HuH-7.5 (cell line): ENCODE measurements at regions not wholly inside any gene's neighbourhood (a gene's known extent, or its start where the extent isn't known, plus 50 kb on each side); places are given as distances from the start of the nearest gene placed in this dataset.
"Not testable (repeated sequence)": the region's sequence is repeated elsewhere in the genome, so short reads cannot be mapped to it uniquely, and the experiment has no call there.

ENCODE experiments used
- DNase-seq: peaks from one replicate; pipeline ENCODE4 v3.0.0; 2011; ENCODE audit warnings: low spot score

GRCh38 chr10:84634636-84635035 lies 306.2 kb downstream of the CCSER2 start:
- DNase-seq = no peak

- not testable (repeated sequence) for DNase-seq
These were observed 322.2 kb downstream of the CCSER2 start for GRCh38 chr10:84650628-84651027.

GRCh38 chr10:84654671-84655070 lies 326.3 kb downstream of the CCSER2 start:
- no peak for DNase-seq

- DNase-seq = no peak
These were observed 330.6 kb downstream of the CCSER2 start for GRCh38 chr10:84659027-84659426.

GRCh38 chr10:84659497-84660439 lies 331.4 kb downstream of the CCSER2 start:
- no peak for DNase-seq

- DNase-seq = no peak
These were observed 332.2 kb downstream of the CCSER2 start for GRCh38 chr10:84660450-84661159.

- no peak for DNase-seq
These were observed 336.8 kb downstream of the CCSER2 start for GRCh38 chr10:84665211-84665610.

- no peak for DNase-seq
These were observed 337.6 kb downstream of the CCSER2 start for GRCh38 chr10:84665883-84666463.

GRCh38 chr10:84668186-84668763 lies 339.9 kb downstream of the CCSER2 start:
- no peak for DNase-seq

GRCh38 chr10:84675060-84675459 lies 346.7 kb downstream of the CCSER2 start:
- no peak for DNase-seq

GRCh38 chr10:84676536-84676935 lies 348.1 kb downstream of the CCSER2 start:
- DNase-seq = no peak

- DNase-seq = no peak
These were observed 353.4 kb downstream of the CCSER2 start for GRCh38 chr10:84681781-84682180.

- DNase-seq = no peak
These were observed 355.2 kb downstream of the CCSER2 start for GRCh38 chr10:84683550-84683949.

GRCh38 chr10:84683980-84684740 lies 355.8 kb downstream of the CCSER2 start:
- no peak for DNase-seq

- no peak for DNase-seq
These were observed 356.8 kb downstream of the CCSER2 start for GRCh38 chr10:84685047-84685660.

- no peak for DNase-seq
These were observed 364.6 kb downstream of the CCSER2 start for GRCh38 chr10:84693006-84693405.

- no peak for DNase-seq
These were observed 367.5 kb downstream of the CCSER2 start for GRCh38 chr10:84695902-84696301.

GRCh38 chr10:84696610-84697009 lies 368.2 kb downstream of the CCSER2 start:
- no peak for DNase-seq

- no peak for DNase-seq
These were observed 370.6 kb downstream of the CCSER2 start for GRCh38 chr10:84698989-84699388.

GRCh38 chr10:84700668-84701369 lies 372.4 kb downstream of the CCSER2 start:
- DNase-seq = no peak

- DNase-seq = no peak
These were observed 373.0 kb downstream of the CCSER2 start for GRCh38 chr10:84701370-84701720.
